ENCODE measurements at regions not wholly inside any gene's neighbourhood (a gene's known extent, or its start where the extent isn't known, plus 50 kb on each side); places are given as distances from the start of the nearest gene placed in this dataset.

DNA sequence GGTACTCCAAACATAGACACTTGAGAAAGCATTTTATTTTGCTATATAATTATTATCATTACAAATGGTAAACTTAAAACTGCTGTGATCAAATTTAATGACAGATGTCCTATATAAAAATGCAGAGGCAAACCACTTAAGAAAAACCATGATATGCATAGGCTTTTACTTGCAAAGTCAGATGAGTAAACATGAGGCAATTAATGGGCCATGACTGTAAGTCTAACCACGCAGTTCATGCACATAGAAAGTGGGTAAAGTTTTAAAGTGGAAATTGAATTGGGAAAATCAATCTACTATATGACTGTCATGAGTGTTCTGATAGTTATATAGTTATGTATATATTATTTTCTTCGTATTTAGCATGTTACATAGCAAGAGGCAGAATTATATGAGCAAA, 219.2 kb downstream of the PTPRC start:
- no peak for DNase-seq
- intact Hi-C loops (cut with DNase I), result no loop called here

DNA sequence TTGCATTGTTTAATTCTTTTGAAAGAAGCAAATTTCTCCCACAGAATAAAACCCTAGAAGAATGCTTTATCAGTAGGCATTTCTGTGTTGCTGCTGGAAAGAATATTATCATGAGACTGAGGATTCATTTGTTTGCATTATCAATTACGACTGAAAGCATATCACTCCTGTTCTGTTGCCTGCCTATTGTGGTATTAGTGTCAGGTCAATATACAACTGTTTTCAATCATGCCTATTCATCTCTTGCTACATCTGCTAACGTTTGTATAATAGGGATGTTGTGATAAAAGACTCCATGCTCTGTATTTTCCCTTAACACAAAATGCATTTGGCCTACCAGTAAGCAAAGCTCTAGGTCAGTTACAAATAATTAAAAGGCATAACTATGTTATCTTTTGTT, 221.5 kb downstream of the PTPRC start:
- DNase-seq, result no peak
- intact Hi-C loops (cut with DNase I), result no loop called here

GRCh38 chr1:198861636-198862035, 222.8 kb downstream of the PTPRC start:
- DNase-seq, result no peak
- intact Hi-C loops (cut with DNase I), result no loop called here

DNA sequence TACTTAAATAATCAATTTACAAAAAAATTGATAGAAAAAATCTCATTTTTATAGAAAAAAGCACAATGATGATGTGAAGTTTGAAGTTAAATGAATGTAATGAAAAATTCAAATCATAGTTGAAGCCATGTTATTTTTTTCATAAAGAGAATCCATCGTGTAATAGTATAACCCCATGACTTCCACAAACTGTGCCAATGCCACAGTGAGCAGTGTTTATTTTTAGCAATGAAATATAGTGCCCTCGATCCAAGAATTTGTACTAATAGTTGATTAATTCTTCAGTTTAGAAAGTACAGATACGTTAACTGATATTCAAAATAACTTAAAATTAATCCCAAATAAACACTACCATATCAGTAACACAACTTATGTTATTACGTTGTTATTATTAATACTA, 225.9 kb downstream of the PTPRC start:
- intact Hi-C loops (cut with DNase I), result no loop called here

DNA sequence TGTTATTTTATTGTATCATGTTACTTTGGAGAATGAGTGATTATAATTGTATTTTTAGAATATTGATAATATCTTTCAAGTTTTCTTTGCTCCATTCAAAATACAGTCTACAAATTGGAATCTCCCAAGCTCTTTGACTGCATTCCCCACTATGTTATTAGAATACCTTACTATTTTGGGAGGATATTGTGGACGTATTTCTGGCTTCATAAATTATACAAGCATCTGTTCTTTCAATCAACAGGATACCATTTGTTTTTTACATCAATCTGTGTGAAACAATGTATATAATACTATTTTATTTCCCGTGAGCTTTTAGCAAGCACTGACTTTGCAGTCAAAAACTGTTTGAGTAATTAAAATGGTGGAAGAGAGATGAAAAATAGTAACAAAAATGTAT, 226.5 kb downstream of the PTPRC start:
- DNase-seq, result no peak
- intact Hi-C loops (cut with DNase I), result no loop called here

More for the DNA sequence above, 225.9 kb downstream of the PTPRC start:
- no peak for DNase-seq

DNA sequence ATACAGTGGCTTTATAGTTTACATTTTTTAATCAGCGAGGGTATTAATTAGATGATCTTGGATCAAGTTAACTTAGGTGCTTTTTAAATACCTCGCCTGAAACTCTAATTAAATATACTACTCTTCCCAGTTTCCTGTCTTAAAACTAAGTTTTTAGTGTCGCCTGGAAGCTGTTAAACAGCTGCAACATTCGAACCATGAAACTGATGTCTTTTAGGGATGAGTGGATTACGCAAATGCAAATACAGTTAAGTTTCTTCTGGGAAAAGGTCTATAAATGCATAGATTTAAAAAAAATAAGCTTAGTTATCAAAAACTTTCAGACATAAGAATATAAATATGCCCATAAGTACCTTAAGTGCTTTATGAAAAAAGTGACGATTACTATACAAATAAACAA, 228.3 kb downstream of the PTPRC start:
- intact Hi-C loops (cut with DNase I), result no loop called here
- DNase-seq, result no peak

DNA sequence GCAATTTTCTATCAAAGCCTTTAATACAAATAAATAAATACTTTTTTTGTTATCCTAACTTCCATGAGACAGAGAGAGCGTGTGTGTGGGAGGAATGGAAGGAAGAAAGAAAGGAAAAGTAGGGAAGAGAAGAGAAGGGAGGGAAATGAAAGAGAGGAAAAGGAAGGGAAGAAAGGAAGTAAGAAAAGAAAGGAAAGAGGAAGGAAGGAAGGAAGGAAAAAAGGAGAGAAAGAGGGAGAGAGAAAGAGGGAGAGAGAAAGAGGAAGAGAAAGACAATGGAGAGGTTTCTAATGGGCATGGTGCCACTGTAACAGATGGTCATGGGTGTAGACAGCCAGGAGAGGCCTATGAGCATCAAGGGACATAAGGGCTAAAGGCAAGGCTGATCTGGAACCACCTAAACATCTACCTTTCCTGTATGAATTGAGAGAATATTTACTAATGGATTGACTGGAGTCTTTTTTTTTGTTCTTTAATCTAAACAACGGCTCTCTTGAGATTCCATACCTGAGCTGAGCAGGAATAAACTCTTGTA, 234.9 kb downstream of the PTPRC start:
- intact Hi-C loops (cut with DNase I), result no loop called here
- no peak for DNase-seq

DNA sequence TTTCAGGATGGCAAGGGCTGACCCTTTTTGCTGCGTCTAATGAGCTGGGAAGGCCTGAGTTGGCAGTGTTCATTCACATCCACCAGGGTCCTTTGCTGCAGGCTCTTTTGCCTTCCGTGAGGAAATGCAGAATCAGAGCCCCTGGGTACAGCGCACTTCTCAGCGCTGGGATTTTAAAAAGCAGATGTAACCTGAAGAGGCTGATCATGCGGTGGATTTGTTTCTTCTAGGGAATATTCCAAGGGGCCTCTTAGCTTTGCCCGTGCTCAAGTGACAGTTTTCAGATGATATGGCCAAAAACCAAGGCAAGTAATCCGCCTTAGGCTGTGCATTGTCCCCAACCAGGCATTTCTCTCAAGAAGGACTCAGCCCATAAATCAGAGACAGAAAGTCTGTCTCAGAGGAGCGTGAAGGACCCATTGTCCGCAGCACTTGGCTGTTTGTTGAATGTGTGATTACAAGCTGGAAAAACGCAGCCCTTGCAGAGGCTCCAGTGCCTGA, 237.6 kb downstream of the PTPRC start:
- intact Hi-C loops (cut with DNase I), result no loop called here
- DNase-seq, result peak in 39 of 42 donors; percentile 4 to 80 (median 43)

- intact Hi-C loops (cut with DNase I), result no loop called here
- no peak for DNase-seq
Measured at GRCh38 chr1:198878566-198878965, 239.7 kb downstream of the PTPRC start.

GRCh38 chr1:198879711-198880306, 241.0 kb downstream of the PTPRC start:
- intact Hi-C loops (cut with DNase I), result no loop called here

DNA sequence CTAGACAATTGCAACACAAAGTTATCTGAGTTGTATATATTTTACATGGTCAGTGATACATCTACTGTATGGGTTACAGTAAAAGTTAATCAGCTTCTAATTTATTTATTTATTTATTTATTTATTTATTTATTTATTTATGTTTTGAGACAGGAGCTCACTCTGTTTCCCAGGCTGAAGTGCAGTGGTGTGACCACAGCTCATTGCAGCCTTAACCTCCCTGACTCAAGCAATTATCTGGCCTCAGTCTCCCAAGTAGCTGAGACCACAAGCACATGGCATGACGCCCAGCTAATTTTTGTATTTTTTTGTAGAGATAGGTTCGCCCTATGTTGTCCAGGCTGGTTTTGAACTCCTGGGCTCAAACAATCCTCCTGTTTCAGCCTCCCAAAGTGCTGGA, 241.6 kb downstream of the PTPRC start:
- no peak for DNase-seq
- intact Hi-C loops (cut with DNase I), result no loop called here

More at GRCh38 chr1:198879711-198880306, 241.0 kb downstream of the PTPRC start:
- no peak for DNase-seq

GRCh38 chr1:198880818-198881597, 242.2 kb downstream of the PTPRC start:
- no peak for DNase-seq
- intact Hi-C loops (cut with DNase I), result no loop called here

DNA sequence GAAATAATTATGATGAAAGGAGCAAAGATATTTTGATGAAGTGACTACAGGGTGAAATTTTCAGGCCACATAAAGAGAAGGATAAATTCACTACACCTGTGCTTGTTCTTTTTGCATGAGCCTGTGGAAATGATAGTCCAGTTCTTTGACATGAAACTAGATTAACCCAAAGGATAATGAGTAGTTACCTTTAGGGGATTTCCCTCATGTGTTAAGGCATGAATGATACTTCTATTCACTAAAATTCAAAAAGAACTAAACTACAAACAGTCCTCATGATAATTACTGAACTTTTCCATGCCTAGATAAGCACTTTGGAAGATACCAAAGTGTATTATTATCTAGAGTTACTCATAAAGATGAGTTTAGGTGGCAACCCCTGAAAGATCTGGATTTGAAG, 244.3 kb downstream of the PTPRC start:
- DNase-seq, result no peak
- intact Hi-C loops (cut with DNase I), result no loop called here

GRCh38 chr1:198887866-198888265, 249.0 kb downstream of the PTPRC start:
- intact Hi-C loops (cut with DNase I), result no loop called here
- DNase-seq, result no peak

GRCh38 chr1:198888379-198888943, 249.6 kb downstream of the PTPRC start:
- no peak for DNase-seq
- intact Hi-C loops (cut with DNase I), result no loop called here

GRCh38 chr1:198889101-198889500, 250.3 kb downstream of the PTPRC start:
- intact Hi-C loops (cut with DNase I), result no loop called here
- DNase-seq, result no peak

DNA sequence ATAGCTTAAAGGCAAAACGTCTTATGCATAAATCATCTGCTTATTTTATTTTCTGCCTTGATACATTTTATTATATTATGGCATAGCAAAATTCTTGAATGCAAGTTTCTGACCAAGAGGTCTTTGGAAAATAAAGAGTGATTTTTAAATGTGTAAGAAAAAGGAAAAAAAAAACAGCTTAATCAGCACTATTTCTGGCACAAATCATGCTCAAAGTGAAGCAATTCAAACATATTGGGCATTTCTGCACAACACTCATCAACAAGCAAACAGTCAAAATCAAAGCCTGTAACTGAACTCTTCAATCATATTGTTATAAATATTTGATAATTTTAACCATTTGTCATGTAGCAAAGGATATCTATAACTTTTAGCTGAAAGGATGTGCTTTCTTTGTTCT, 250.9 kb downstream of the PTPRC start:
- intact Hi-C loops (cut with DNase I), result no loop called here
- no peak for DNase-seq

- intact Hi-C loops (cut with DNase I), result no loop called here
- no peak for DNase-seq
Measured at GRCh38 chr1:198890214-198890930, 251.5 kb downstream of the PTPRC start.

- intact Hi-C loops (cut with DNase I), result no loop called here
- DNase-seq, result no peak
Measured at GRCh38 chr1:198892065-198892464, 253.2 kb downstream of the PTPRC start.

GRCh38 chr1:198893141-198893540, 254.3 kb downstream of the PTPRC start:
- DNase-seq, result no peak
- intact Hi-C loops (cut with DNase I), result no loop called here
